ENCODE measurements at regions not wholly inside any gene's neighbourhood (a gene's known extent, or its start where the extent isn't known, plus 50 kb on each side); places are given as distances from the start of the nearest gene placed in this dataset.

DNA sequence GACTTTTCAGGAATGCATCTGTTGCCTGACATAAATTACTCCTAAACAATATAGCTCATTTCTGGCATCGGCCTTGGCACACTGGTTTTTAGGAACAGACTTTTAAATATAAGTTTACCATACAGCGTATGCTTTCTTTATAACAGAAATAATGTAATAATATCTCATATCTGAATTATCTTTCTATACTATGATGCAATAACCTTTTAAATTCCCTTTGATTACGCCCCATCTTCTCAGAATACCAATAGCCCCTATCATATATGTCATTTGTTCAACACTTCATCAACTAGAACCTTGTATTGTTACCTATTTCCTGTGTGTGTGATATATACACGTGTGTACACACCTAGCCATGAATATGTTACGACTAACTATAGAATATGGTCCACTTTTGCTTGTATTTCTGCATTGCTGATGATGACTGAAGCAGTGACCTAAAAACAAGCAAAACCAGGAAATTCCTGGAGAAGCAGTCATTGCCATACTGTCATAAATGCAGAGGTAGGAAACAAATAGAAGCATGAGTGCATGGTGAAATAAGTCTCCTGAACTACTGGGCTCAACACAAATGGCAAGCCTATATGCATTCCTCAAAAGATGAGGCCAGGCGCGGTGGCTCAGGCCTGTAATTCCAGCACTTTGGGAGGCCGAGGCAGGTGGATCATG lies 618.4 kb upstream of the NRP1 start:
- TF ChIP-seq, protein P1, sequence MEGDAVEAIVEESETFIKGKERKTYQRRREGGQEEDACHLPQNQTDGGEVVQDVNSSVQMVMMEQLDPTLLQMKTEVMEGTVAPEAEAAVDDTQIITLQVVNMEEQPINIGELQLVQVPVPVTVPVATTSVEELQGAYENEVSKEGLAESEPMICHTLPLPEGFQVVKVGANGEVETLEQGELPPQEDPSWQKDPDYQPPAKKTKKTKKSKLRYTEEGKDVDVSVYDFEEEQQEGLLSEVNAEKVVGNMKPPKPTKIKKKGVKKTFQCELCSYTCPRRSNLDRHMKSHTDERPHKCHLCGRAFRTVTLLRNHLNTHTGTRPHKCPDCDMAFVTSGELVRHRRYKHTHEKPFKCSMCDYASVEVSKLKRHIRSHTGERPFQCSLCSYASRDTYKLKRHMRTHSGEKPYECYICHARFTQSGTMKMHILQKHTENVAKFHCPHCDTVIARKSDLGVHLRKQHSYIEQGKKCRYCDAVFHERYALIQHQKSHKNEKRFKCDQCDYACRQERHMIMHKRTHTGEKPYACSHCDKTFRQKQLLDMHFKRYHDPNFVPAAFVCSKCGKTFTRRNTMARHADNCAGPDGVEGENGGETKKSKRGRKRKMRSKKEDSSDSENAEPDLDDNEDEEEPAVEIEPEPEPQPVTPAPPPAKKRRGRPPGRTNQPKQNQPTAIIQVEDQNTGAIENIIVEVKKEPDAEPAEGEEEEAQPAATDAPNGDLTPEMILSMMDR (IDR thresholded peaks at IDR 0.05), result no peak
- TF ChIP-seq POLR2A (IDR thresholded peaks at IDR 0.05), result no peak
